Osteoblast (primary cell): ENCODE measurements at regions not wholly inside any gene's neighbourhood (a gene's known extent, or its start where the extent isn't known, plus 50 kb on each side); places are given as distances from the start of the nearest gene placed in this dataset.

Source experiments
- DNase-seq: peaks from one replicate; pipeline ENCODE4 v3.0.0; 2011; ENCODE audit warnings: low spot score, mixed read lengths; ENCODE audit not compliant: insufficient read length; ENCODE audit errors: missing footprints
- H2AFZ ChIP-seq: 2 replicates; pipeline ENCODE4 v1.6.0; 2011; ENCODE audit warnings: mild to moderate bottlenecking, low read length
- H3K27ac ChIP-seq: 2 replicates; pipeline ENCODE4 v1.5.1; 2011; ENCODE audit warnings: mild to moderate bottlenecking, low read depth, low read length, moderate library complexity
- H3K27me3 ChIP-seq: 2 replicates; pipeline ENCODE4 v1.6.0; 2012; ENCODE audit warnings: mild to moderate bottlenecking, control low read depth, inconsistent platforms, low read length, moderate library complexity; ENCODE audit not compliant: insufficient read depth
- H3K36me3 ChIP-seq: 2 replicates; pipeline ENCODE4 v1.5.1; 2011; ENCODE audit warnings: mild to moderate bottlenecking, low read length, control low read depth, moderate library complexity; ENCODE audit not compliant: insufficient read depth
- H3K4me1 ChIP-seq: 2 replicates; pipeline ENCODE4 v1.5.1; 2011; ENCODE audit warnings: mild to moderate bottlenecking, low read length, control low read depth, moderate library complexity; ENCODE audit not compliant: insufficient read depth
- H3K4me2 ChIP-seq: 2 replicates; pipeline ENCODE4 v1.6.0; 2011; ENCODE audit warnings: mild to moderate bottlenecking, low read length; ENCODE audit not compliant: insufficient read depth
- H3K4me3 ChIP-seq: fragments of 200-600 bp; sonication (generic); 3 replicates; pipeline ENCODE4 v1.5.1; 2012; ENCODE audit warnings: mild to moderate bottlenecking, low read length, inconsistent platforms; ENCODE audit not compliant: insufficient read depth
- H3K79me2 ChIP-seq: 2 replicates; pipeline ENCODE4 v1.6.0; 2012; ENCODE audit warnings: mild to moderate bottlenecking, low read length, control low read depth, inconsistent platforms; ENCODE audit not compliant: insufficient read depth
- H3K9me3 ChIP-seq: 2 replicates; pipeline ENCODE4 v1.5.1; 2011; ENCODE audit warnings: low read depth, low read length, control low read depth
- H4K20me1 ChIP-seq: 2 replicates; pipeline ENCODE4 v1.6.0; 2012; ENCODE audit warnings: mild to moderate bottlenecking, low read length, control low read depth; ENCODE audit not compliant: insufficient read depth
- CTCF ChIP-seq: IDR thresholded peaks from 2 replicates; pipeline ENCODE4 v1.5.1; 2011; ENCODE audit warnings: mild to moderate bottlenecking, low read depth, low read length, moderate library complexity; ENCODE audit errors: extremely low read depth

- Histone ChIP-seq H3K79me2 (no peaks in the 10 kb centered on the region), H3K4me3 (no peak overlapping the region), H2AFZ (no peak overlapping the region), H3K36me3 (no peaks in the 10 kb centered on the region), H3K9me3 (no peaks in the 10 kb centered on the region), H4K20me1 (no peaks in the 10 kb centered on the region), H3K27ac (no peak overlapping the region), H3K4me1 (no peaks in the 10 kb centered on the region), H3K4me2 (no peak overlapping the region), H3K27me3 (no peaks in the 10 kb centered on the region)
- no peak for DNase-seq
- TF ChIP-seq CTCF: no peak
These were observed 486.8 kb downstream of the FOXO1 start for GRCh38 chr13:40179445-40180281.

- Histone ChIP-seq H3K36me3 (no peaks in the 10 kb centered on the region), H3K4me1 (no peaks in the 10 kb centered on the region), H2AFZ (no peak overlapping the region), H4K20me1 (no peaks in the 10 kb centered on the region), H3K4me2 (no peak overlapping the region), H3K27me3 (no peaks in the 10 kb centered on the region), H3K9me3 (no peaks in the 10 kb centered on the region), H3K79me2 (no peaks in the 10 kb centered on the region), H3K4me3 (no peak overlapping the region), H3K27ac (no peak overlapping the region)
- DNase-seq: no peak
- TF ChIP-seq CTCF: no peak
These were observed 485.7 kb downstream of the FOXO1 start for GRCh38 chr13:40180776-40181175.

- no peaks in the 10 kb centered on the region for H3K9me3 ChIP-seq
- no peak overlapping the region for H2AFZ ChIP-seq
- DNase-seq: no peak
- no peaks in the 10 kb centered on the region for H4K20me1 ChIP-seq
- H3K4me1 ChIP-seq: no peaks in the 10 kb centered on the region
- H3K27ac ChIP-seq: no peak overlapping the region
- no peak overlapping the region for H3K4me3 ChIP-seq
- H3K79me2 ChIP-seq: no peaks in the 10 kb centered on the region
- peaks cover 2% of the 10 kb centered on the region for H3K27me3 ChIP-seq
- H3K4me2 ChIP-seq: no peak overlapping the region
- TF ChIP-seq CTCF: no peak
- no peaks in the 10 kb centered on the region for H3K36me3 ChIP-seq
These were observed 485.1 kb downstream of the FOXO1 start for GRCh38 chr13:40181203-40181845.

GRCh38 chr13:40182591-40182990 is 483.9 kb downstream of the FOXO1 start:
- Histone ChIP-seq H3K4me2 (no peak overlapping the region), H3K4me3 (no peak overlapping the region), H3K27me3 (peaks cover 6% of the 10 kb centered on the region), H2AFZ (no peak overlapping the region), H3K79me2 (no peaks in the 10 kb centered on the region), H3K27ac (no peak overlapping the region), H3K36me3 (no peaks in the 10 kb centered on the region), H4K20me1 (no peaks in the 10 kb centered on the region), H3K9me3 (no peaks in the 10 kb centered on the region), H3K4me1 (no peaks in the 10 kb centered on the region)
- TF ChIP-seq CTCF: no peak
- DNase-seq: no peak
